ENCODE measurements at regions not wholly inside any gene's neighbourhood (a gene's known extent, or its start where the extent isn't known, plus 50 kb on each side); places are given as distances from the start of the nearest gene placed in this dataset.

DNA sequence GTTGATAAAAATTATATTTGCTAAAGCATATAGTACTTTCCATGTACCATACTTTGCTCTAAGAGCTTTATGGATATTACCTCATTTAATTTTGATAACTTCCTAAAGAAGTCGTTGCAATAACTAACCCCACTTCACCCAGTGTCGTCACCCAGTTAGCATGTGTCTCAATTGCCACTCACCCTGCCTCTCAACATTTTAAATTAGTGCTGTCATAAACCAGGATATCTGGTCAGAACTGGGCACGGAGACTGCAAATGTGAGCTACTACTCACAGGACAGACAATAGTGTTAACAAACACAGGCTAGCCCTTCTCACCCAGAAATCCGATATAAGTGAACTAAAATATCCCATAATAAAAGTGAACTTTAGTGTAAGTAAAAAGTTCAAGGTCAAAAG, 430.6 kb downstream of the KLF12 start:
- TF ChIP-seq CTCF (conservative IDR thresholded peaks at IDR 0.05 in 1 of 2, IDR thresholded peaks at IDR 0.05 in 1 of 2; ENCODE audit: extremely low read depth in 1 of 2, insufficient read depth in 1 of 2, low read depth in 1 of 2, low read length in 2 of 2), result no peak
- TF ChIP-seq EZH2 (IDR thresholded peaks at IDR 0.05; ENCODE audit: borderline replicate concordance, low read length), result no peak

Data from mammary epithelial cell (primary cell).